Gastroesophageal sphincter (tissue), 3 donors: ENCODE measurements at regions not wholly inside any gene's neighbourhood (a gene's known extent, or its start where the extent isn't known, plus 50 kb on each side); places are given as distances from the start of the nearest gene placed in this dataset.

Source experiments
- CTCF ChIP-seq, 4 experiments: fragments of 200-600 bp in 2 of 4; fragments of 450-650 bp in 2 of 4; sonication (generic) in 1 of 4; IDR thresholded peaks; one replicate each; pipeline ENCODE4 v1.5.1; 2017 to 2019; ENCODE audit warnings: antibody characterized with exemption in 4 of 4, mild to moderate bottlenecking in 2 of 4, moderate library complexity in 2 of 4
- POLR2A ChIP-seq, 2 donors: fragments of 450-650 bp; IDR thresholded peaks; one replicate each; pipeline ENCODE4 v1.6.1; 2017; ENCODE audit warnings: antibody characterized with exemption in 2 of 2, mild to moderate bottlenecking in 2 of 2, moderate library complexity in 1 of 2
- POLR2AphosphoS5 ChIP-seq: sonication (generic); formaldehyde crosslinking; IDR thresholded peaks from one replicate; pipeline ENCODE4 v1.6.1; 2017; ENCODE audit warnings: antibody characterized with exemption

- no peak for TF ChIP-seq CTCF (IDR thresholded peaks at IDR 0.05)
- TF ChIP-seq POLR2A (IDR thresholded peaks at IDR 0.05), result no peak
- TF ChIP-seq POLR2AphosphoS5, result no peak
Observed at GRCh38 chr16:13809765-13810164, 110.2 kb upstream of the ERCC4 start.
